ENCODE measurements at regions not wholly inside any gene's neighbourhood (a gene's known extent, or its start where the extent isn't known, plus 50 kb on each side); places are given as distances from the start of the nearest gene placed in this dataset.
"Not testable (repeated sequence)": the region's sequence is repeated elsewhere in the genome, so short reads cannot be mapped to it uniquely, and the experiment has no call there.

- no peak overlapping the region for H3K4me3 ChIP-seq (ENCODE audit: low read depth in 1 of 3, low read length in 3 of 3)
- no peaks in the 10 kb centered on the region for H3K4me1 ChIP-seq (ENCODE audit: control insufficient read depth in 3 of 3, insufficient read depth in 2 of 3, low read depth in 1 of 3, low read length in 2 of 3)
- no peaks in the 10 kb centered on the region for H3K27me3 ChIP-seq (ENCODE audit: control insufficient read depth in 3 of 3, insufficient read depth in 3 of 3, low read length in 3 of 3)
- H3K9me3 ChIP-seq (ENCODE audit: control insufficient read depth in 2 of 2, insufficient read depth in 1 of 2, low read depth in 1 of 2, low read length in 1 of 2): no peaks in the 10 kb centered on the region
- WGBS, 3 donors: 71 to 82% (median 75%) methylated on average over 1 of the region's 1 CpG
- FAIRE-seq: no peak
- H3K36me3 ChIP-seq (ENCODE audit: control insufficient read depth in 3 of 3, insufficient read depth in 2 of 3, low read depth in 1 of 3, low read length in 3 of 3): no peaks in the 10 kb centered on the region
- no peak overlapping the region for H3K27ac ChIP-seq (ENCODE audit: low read depth in 1 of 3, low read length in 2 of 3)
- DNase-seq: no peak
These were observed 532.3 kb upstream of the SMIM31 start for GRCh38 chr4:164221631-164222030.

- no peaks in the 10 kb centered on the region for H3K27me3 ChIP-seq (ENCODE audit: control insufficient read depth in 3 of 3, insufficient read depth in 3 of 3, low read length in 3 of 3)
- no peaks in the 10 kb centered on the region for H3K9me3 ChIP-seq (ENCODE audit: control insufficient read depth in 2 of 2, insufficient read depth in 1 of 2, low read depth in 1 of 2, low read length in 1 of 2)
- no peak overlapping the region for H3K27ac ChIP-seq (ENCODE audit: low read depth in 1 of 3, low read length in 2 of 3)
- DNase-seq (no peak), FAIRE-seq (no peak)
- H3K36me3 ChIP-seq (ENCODE audit: control insufficient read depth in 3 of 3, insufficient read depth in 2 of 3, low read depth in 1 of 3, low read length in 3 of 3): no peaks in the 10 kb centered on the region
- no peak overlapping the region for H3K4me3 ChIP-seq (ENCODE audit: low read depth in 1 of 3, low read length in 3 of 3)
- H3K4me1 ChIP-seq (ENCODE audit: control insufficient read depth in 3 of 3, insufficient read depth in 2 of 3, low read depth in 1 of 3, low read length in 2 of 3): no peaks in the 10 kb centered on the region
These were observed 529.1 kb upstream of the SMIM31 start for GRCh38 chr4:164224871-164225270.

- no peak for DNase-seq
- Histone ChIP-seq H3K4me3 (ENCODE audit: low read depth in 1 of 3, low read length in 3 of 3) (no peak overlapping the region), H3K9me3 (ENCODE audit: control insufficient read depth in 2 of 2, insufficient read depth in 1 of 2, low read depth in 1 of 2, low read length in 1 of 2) (no peaks in the 10 kb centered on the region), H3K27me3 (ENCODE audit: control insufficient read depth in 3 of 3, insufficient read depth in 3 of 3, low read length in 3 of 3) (no peaks in the 10 kb centered on the region), H3K36me3 (ENCODE audit: control insufficient read depth in 3 of 3, insufficient read depth in 2 of 3, low read depth in 1 of 3, low read length in 3 of 3) (no peaks in the 10 kb centered on the region), H3K27ac (ENCODE audit: low read depth in 1 of 3, low read length in 2 of 3) (no peak overlapping the region), H3K4me1 (ENCODE audit: control insufficient read depth in 3 of 3, insufficient read depth in 2 of 3, low read depth in 1 of 3, low read length in 2 of 3) (no peaks in the 10 kb centered on the region)
- FAIRE-seq: no peak
- WGBS, 3 donors: 94% methylated on average over 2 of the region's 2 CpGs
These were observed 524.7 kb upstream of the SMIM31 start for GRCh38 chr4:164229255-164229654.

GRCh38 chr4:164239433-164239832 lies 514.5 kb upstream of the SMIM31 start:
- Histone ChIP-seq H3K27me3 (ENCODE audit: control insufficient read depth in 3 of 3, insufficient read depth in 3 of 3, low read length in 3 of 3) (no peaks in the 10 kb centered on the region), H3K4me3 (ENCODE audit: low read depth in 1 of 3, low read length in 3 of 3) (no peak overlapping the region), H3K4me1 (ENCODE audit: control insufficient read depth in 3 of 3, insufficient read depth in 2 of 3, low read depth in 1 of 3, low read length in 2 of 3) (no peaks in the 10 kb centered on the region), H3K9me3 (ENCODE audit: control insufficient read depth in 2 of 2, insufficient read depth in 1 of 2, low read depth in 1 of 2, low read length in 1 of 2) (no peaks in the 10 kb centered on the region), H3K36me3 (ENCODE audit: control insufficient read depth in 3 of 3, insufficient read depth in 2 of 3, low read depth in 1 of 3, low read length in 3 of 3) (no peaks in the 10 kb centered on the region), H3K27ac (ENCODE audit: low read depth in 1 of 3, low read length in 2 of 3) (no peak overlapping the region)
- no peak for DNase-seq
- FAIRE-seq: no peak

- H3K36me3 ChIP-seq (ENCODE audit: control insufficient read depth in 3 of 3, insufficient read depth in 2 of 3, low read depth in 1 of 3, low read length in 3 of 3): no peaks in the 10 kb centered on the region
- FAIRE-seq (no peak), DNase-seq (no peak)
- H3K4me3 ChIP-seq (ENCODE audit: low read depth in 1 of 3, low read length in 3 of 3): no peak overlapping the region
- H3K4me1 ChIP-seq (ENCODE audit: control insufficient read depth in 3 of 3, insufficient read depth in 2 of 3, low read depth in 1 of 3, low read length in 2 of 3): no peaks in the 10 kb centered on the region
- no peaks in the 10 kb centered on the region for H3K9me3 ChIP-seq (ENCODE audit: control insufficient read depth in 2 of 2, insufficient read depth in 1 of 2, low read depth in 1 of 2, low read length in 1 of 2)
- no peaks in the 10 kb centered on the region for H3K27me3 ChIP-seq (ENCODE audit: control insufficient read depth in 3 of 3, insufficient read depth in 3 of 3, low read length in 3 of 3)
- WGBS, 3 donors: 24 to 35% (median 28%) methylated on average over 3 of the region's 3 CpGs
- no peak overlapping the region for H3K27ac ChIP-seq (ENCODE audit: low read depth in 1 of 3, low read length in 2 of 3)
These were observed 514.0 kb upstream of the SMIM31 start for GRCh38 chr4:164239976-164240375.

- FAIRE-seq: no peak
- Histone ChIP-seq H3K27ac (ENCODE audit: low read depth in 1 of 3, low read length in 2 of 3) (no peak overlapping the region), H3K4me1 (ENCODE audit: control insufficient read depth in 3 of 3, insufficient read depth in 2 of 3, low read depth in 1 of 3, low read length in 2 of 3) (no peaks in the 10 kb centered on the region), H3K4me3 (ENCODE audit: low read depth in 1 of 3, low read length in 3 of 3) (no peak overlapping the region), H3K36me3 (ENCODE audit: control insufficient read depth in 3 of 3, insufficient read depth in 2 of 3, low read depth in 1 of 3, low read length in 3 of 3) (no peaks in the 10 kb centered on the region), H3K9me3 (ENCODE audit: control insufficient read depth in 2 of 2, insufficient read depth in 1 of 2, low read depth in 1 of 2, low read length in 1 of 2) (no peaks in the 10 kb centered on the region), H3K27me3 (ENCODE audit: control insufficient read depth in 3 of 3, insufficient read depth in 3 of 3, low read length in 3 of 3) (no peaks in the 10 kb centered on the region)
- no peak for DNase-seq
- 71 to 77% (median 75%) methylated on average over 7 of the region's 7 CpGs for WGBS, 3 donors
These were observed 502.7 kb upstream of the SMIM31 start for GRCh38 chr4:164251257-164251656.

- DNase-seq (no peak), FAIRE-seq (no peak)
- Histone ChIP-seq H3K27me3 (ENCODE audit: control insufficient read depth in 3 of 3, insufficient read depth in 3 of 3, low read length in 3 of 3) (no peaks in the 10 kb centered on the region), H3K36me3 (ENCODE audit: control insufficient read depth in 3 of 3, insufficient read depth in 2 of 3, low read depth in 1 of 3, low read length in 3 of 3) (no peaks in the 10 kb centered on the region), H3K4me1 (ENCODE audit: control insufficient read depth in 3 of 3, insufficient read depth in 2 of 3, low read depth in 1 of 3, low read length in 2 of 3) (no peaks in the 10 kb centered on the region), H3K9me3 (ENCODE audit: control insufficient read depth in 2 of 2, insufficient read depth in 1 of 2, low read depth in 1 of 2, low read length in 1 of 2) (no peaks in the 10 kb centered on the region), H3K4me3 (ENCODE audit: low read depth in 1 of 3, low read length in 3 of 3) (no peak overlapping the region), H3K27ac (ENCODE audit: low read depth in 1 of 3, low read length in 2 of 3) (no peak overlapping the region)
- 9 to 35% (median 29%) methylated on average over 1 of the region's 1 CpG for WGBS, 3 donors
These were observed 501.6 kb upstream of the SMIM31 start for GRCh38 chr4:164252286-164252685.

GRCh38 chr4:164261831-164262230 lies 492.1 kb upstream of the SMIM31 start:
- 80 to 85% (median 82%) methylated on average over 2 of the region's 2 CpGs for WGBS, 3 donors
- H3K4me3 ChIP-seq (ENCODE audit: low read depth in 1 of 3, low read length in 3 of 3): no peak overlapping the region
- no peaks in the 10 kb centered on the region for H3K27me3 ChIP-seq (ENCODE audit: control insufficient read depth in 3 of 3, insufficient read depth in 3 of 3, low read length in 3 of 3)
- DNase-seq: no peak
- H3K36me3 ChIP-seq (ENCODE audit: control insufficient read depth in 3 of 3, insufficient read depth in 2 of 3, low read depth in 1 of 3, low read length in 3 of 3): no peaks in the 10 kb centered on the region
- H3K27ac ChIP-seq (ENCODE audit: low read depth in 1 of 3, low read length in 2 of 3): no peak overlapping the region
- H3K4me1 ChIP-seq (ENCODE audit: control insufficient read depth in 3 of 3, insufficient read depth in 2 of 3, low read depth in 1 of 3, low read length in 2 of 3): no peaks in the 10 kb centered on the region
- H3K9me3 ChIP-seq (ENCODE audit: control insufficient read depth in 2 of 2, insufficient read depth in 1 of 2, low read depth in 1 of 2, low read length in 1 of 2): no peaks in the 10 kb centered on the region
- FAIRE-seq: no peak

- not testable (repeated sequence) for H3K4me3 ChIP-seq (ENCODE audit: low read depth in 1 of 3, low read length in 3 of 3); H3K4me1 ChIP-seq (ENCODE audit: control insufficient read depth in 3 of 3, insufficient read depth in 2 of 3, low read depth in 1 of 3, low read length in 2 of 3); H3K9me3 ChIP-seq (ENCODE audit: control insufficient read depth in 2 of 2, insufficient read depth in 1 of 2, low read depth in 1 of 2, low read length in 1 of 2); DNase-seq; FAIRE-seq; H3K36me3 ChIP-seq (ENCODE audit: control insufficient read depth in 3 of 3, insufficient read depth in 2 of 3, low read depth in 1 of 3, low read length in 3 of 3); H3K27ac ChIP-seq (ENCODE audit: low read depth in 1 of 3, low read length in 2 of 3); H3K27me3 ChIP-seq (ENCODE audit: control insufficient read depth in 3 of 3, insufficient read depth in 3 of 3, low read length in 3 of 3)
- 46 to 76% (median 68%) methylated on average over 1 of the region's 1 CpG for WGBS, 3 donors
These were observed 491.4 kb upstream of the SMIM31 start for GRCh38 chr4:164262508-164262907.

Measured in small intestine (tissue), 7 donors.